ENCODE measurements at regions not wholly inside any gene's neighbourhood (a gene's known extent, or its start where the extent isn't known, plus 50 kb on each side); places are given as distances from the start of the nearest gene placed in this dataset.

DNA sequence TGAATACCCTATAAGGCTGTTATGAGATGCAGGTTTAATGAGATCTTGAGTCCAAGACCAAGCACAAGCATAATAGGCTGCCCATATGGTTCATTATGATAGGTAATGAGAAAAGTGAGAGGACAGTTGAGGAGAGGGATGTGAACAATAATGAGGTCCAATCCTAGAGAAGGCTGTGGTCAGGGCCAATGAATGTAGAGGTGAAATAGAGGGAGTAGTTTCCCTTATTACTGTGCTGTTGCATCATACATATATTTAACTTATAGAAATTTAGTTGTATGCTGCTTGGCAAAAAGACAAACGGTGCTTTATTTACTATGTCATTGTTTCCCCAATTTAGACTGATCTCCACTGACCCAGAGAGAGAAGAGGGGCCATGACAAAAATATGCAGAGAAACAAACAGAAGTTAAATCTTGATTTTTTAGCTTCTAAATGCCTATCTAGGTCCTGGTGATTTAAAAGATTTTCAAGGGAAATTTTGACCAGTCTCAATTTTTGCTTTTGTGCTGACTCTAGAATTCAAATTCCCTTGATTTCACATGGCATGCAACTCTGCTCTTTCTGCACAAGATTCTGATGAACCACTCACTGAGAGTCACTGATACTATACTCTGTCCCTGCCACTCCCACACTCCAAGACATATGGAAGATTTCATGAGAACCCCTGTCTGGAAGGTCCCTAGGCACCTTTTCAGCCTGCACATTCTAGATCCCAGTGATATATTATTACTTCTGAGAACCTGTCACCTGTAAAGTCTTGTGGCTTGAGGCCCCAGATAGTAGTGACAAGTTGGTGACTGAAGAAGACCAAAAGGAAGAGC, 159.7 kb downstream of the VSIG4 start:
- TF ChIP-seq, protein P1, sequence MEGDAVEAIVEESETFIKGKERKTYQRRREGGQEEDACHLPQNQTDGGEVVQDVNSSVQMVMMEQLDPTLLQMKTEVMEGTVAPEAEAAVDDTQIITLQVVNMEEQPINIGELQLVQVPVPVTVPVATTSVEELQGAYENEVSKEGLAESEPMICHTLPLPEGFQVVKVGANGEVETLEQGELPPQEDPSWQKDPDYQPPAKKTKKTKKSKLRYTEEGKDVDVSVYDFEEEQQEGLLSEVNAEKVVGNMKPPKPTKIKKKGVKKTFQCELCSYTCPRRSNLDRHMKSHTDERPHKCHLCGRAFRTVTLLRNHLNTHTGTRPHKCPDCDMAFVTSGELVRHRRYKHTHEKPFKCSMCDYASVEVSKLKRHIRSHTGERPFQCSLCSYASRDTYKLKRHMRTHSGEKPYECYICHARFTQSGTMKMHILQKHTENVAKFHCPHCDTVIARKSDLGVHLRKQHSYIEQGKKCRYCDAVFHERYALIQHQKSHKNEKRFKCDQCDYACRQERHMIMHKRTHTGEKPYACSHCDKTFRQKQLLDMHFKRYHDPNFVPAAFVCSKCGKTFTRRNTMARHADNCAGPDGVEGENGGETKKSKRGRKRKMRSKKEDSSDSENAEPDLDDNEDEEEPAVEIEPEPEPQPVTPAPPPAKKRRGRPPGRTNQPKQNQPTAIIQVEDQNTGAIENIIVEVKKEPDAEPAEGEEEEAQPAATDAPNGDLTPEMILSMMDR (IDR thresholded peaks at IDR 0.05), result no peak
- TF ChIP-seq POLR2A (IDR thresholded peaks at IDR 0.05), result no peak

Measured in tibial nerve (tissue), 3 donors.